Thyroid gland (tissue), 4 donors: ENCODE measurements at regions not wholly inside any gene's neighbourhood (a gene's known extent, or its start where the extent isn't known, plus 50 kb on each side); places are given as distances from the start of the nearest gene placed in this dataset.

Source experiments
- POLR2A ChIP-seq, 2 donors: fragments of 450-650 bp; IDR thresholded peaks; one replicate each; pipeline ENCODE4 v1.6.1; 2017; ENCODE audit warnings: antibody characterized with exemption in 2 of 2, mild to moderate bottlenecking in 2 of 2, moderate library complexity in 1 of 2
- TF ChIP-seq, protein P1 (sequence below), 6 experiments: fragments of 200-600 bp in 3 of 6; fragments of 450-650 bp in 3 of 6; sonication (generic) in 3 of 6; IDR thresholded peaks; one replicate each; pipeline ENCODE4 v1.5.1; 2016 to 2019; ENCODE audit warnings: antibody characterized with exemption in 6 of 6, mild to moderate bottlenecking in 2 of 6, inconsistent platforms in 1 of 6, moderate library complexity in 1 of 6

DNA sequence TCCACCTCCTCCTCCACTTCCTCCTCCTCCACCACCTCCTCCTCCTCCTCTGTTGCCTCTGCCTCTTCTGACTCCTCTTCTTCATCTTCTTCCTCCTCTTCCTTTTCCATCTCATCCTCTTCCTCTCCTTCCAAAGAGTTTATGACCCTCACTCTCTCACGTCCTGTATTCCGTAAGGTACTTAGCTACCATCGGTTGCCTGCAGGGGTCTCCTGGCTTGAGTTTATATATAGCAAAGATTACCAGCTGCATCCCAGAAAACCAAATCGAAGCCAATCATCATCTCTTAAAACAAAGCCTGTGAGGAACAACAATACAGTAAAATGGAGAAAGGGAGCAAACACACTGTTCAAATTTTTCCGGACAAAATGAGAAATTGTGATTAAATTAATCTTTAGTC lies 317.4 kb downstream of the C3orf38 start:
- TF ChIP-seq, protein P1, sequence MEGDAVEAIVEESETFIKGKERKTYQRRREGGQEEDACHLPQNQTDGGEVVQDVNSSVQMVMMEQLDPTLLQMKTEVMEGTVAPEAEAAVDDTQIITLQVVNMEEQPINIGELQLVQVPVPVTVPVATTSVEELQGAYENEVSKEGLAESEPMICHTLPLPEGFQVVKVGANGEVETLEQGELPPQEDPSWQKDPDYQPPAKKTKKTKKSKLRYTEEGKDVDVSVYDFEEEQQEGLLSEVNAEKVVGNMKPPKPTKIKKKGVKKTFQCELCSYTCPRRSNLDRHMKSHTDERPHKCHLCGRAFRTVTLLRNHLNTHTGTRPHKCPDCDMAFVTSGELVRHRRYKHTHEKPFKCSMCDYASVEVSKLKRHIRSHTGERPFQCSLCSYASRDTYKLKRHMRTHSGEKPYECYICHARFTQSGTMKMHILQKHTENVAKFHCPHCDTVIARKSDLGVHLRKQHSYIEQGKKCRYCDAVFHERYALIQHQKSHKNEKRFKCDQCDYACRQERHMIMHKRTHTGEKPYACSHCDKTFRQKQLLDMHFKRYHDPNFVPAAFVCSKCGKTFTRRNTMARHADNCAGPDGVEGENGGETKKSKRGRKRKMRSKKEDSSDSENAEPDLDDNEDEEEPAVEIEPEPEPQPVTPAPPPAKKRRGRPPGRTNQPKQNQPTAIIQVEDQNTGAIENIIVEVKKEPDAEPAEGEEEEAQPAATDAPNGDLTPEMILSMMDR (IDR thresholded peaks at IDR 0.05) = no peak
- TF ChIP-seq POLR2A (IDR thresholded peaks at IDR 0.05) = no peak
